WTC11 (cell line): ENCODE measurements at regions not wholly inside any gene's neighbourhood (a gene's known extent, or its start where the extent isn't known, plus 50 kb on each side); places are given as distances from the start of the nearest gene placed in this dataset.
A peak's percentile ranks its signal among the peaks of the same experiment; 100 is the strongest.
"Not testable (repeated sequence)": the region's sequence is repeated elsewhere in the genome, so short reads cannot be mapped to it uniquely, and the experiment has no call there.

Experiments
- ATAC-seq: fragments of 200-7000 bp; cut with Tn5 transposase; 2 replicates; pipeline ENCODE4 v1.10.0; 2021; ENCODE audit warnings: mild to moderate bottlenecking, moderate library complexity
- CTCF ChIA-PET: fragments of 300-600 bp; sonication (Branson Sonifier 250); formaldehyde crosslinking; loops from one replicate; lab custom pipeline; 2021; ENCODE audit warnings: antibody characterized with exemption; lab: Charles Lee
- POLR2A ChIA-PET: fragments of 350-600 bp; sonication (Branson Sonifier 250); formaldehyde crosslinking; loops from one replicate; lab custom pipeline; 2021; ENCODE audit warnings: antibody characterized with exemption; lab: Charles Lee
- DNase-seq: peaks from one replicate; pipeline ENCODE4 v3.0.0; 2021; ENCODE audit warnings: low spot score
- H3K27ac Mint-ChIP-seq: 2 replicates; pipeline ENCODE4 v1.8.0; 2021; ENCODE audit warnings: mixed read lengths
- H3K27me3 Mint-ChIP-seq: 2 replicates; pipeline ENCODE4 v1.8.0; 2021; ENCODE audit warnings: low read depth, mild to moderate bottlenecking, moderate library complexity, mixed read lengths
- H3K36me3 Mint-ChIP-seq: 2 replicates; pipeline ENCODE4 v1.8.0; 2021; ENCODE audit warnings: mixed read lengths
- H3K4me1 Mint-ChIP-seq: 2 replicates; pipeline ENCODE4 v1.8.0; 2022; ENCODE audit warnings: mixed read lengths
- H3K4me3 Mint-ChIP-seq: 2 replicates; pipeline ENCODE4 v1.8.0; 2021; ENCODE audit warnings: mild to moderate bottlenecking, moderate library complexity, mixed read lengths
- H3K9me3 Mint-ChIP-seq: 2 replicates; pipeline ENCODE4 v1.8.0; 2021; ENCODE audit warnings: mixed read lengths
- E2F4 ChIP-seq: sonication (generic); formaldehyde crosslinking; IDR thresholded peaks from 2 replicates; pipeline ENCODE4 v1.8.1; 2022; ENCODE audit warnings: low read depth, mild to moderate bottlenecking, moderate library complexity, missing genetic modification reagents, borderline replicate concordance
- GABPB1 ChIP-seq: sonication (generic); formaldehyde crosslinking; IDR thresholded peaks from 2 replicates; pipeline ENCODE4 v1.8.1; 2023; ENCODE audit warnings: mild to moderate bottlenecking, missing genetic modification reagents
- GRHL2 ChIP-seq: fragments of 250-450 bp; sonication (Bioruptor Pico); IDR thresholded peaks from 2 replicates; pipeline ENCODE4 v1.8.0; 2022; ENCODE audit warnings: mild to moderate bottlenecking, moderate library complexity; ENCODE audit not compliant: insufficient replicate concordance, severe bottlenecking
- IRF1 ChIP-seq: sonication (generic); formaldehyde crosslinking; IDR thresholded peaks from 2 replicates; pipeline ENCODE4 v1.8.0; 2023; ENCODE audit warnings: missing genetic modification reagents
- NR3C1 ChIP-seq: sonication (generic); formaldehyde crosslinking; conservative IDR thresholded peaks from 2 replicates; pipeline ENCODE4 v1.8.1; 2023; ENCODE audit warnings: low read depth, mild to moderate bottlenecking, missing genetic modification reagents
- PRDM15 ChIP-seq: sonication (generic); formaldehyde crosslinking; IDR thresholded peaks from 2 replicates; pipeline ENCODE4 v1.8.0; 2022; ENCODE audit warnings: missing genetic modification reagents
- RORB ChIP-seq: fragments of 250-450 bp; sonication (Bioruptor Pico); IDR thresholded peaks from 2 replicates; pipeline ENCODE4 v1.9.0; 2021; ENCODE audit warnings: mild to moderate bottlenecking
- STAT6 ChIP-seq: sonication (generic); formaldehyde crosslinking; conservative IDR thresholded peaks from 2 replicates; pipeline ENCODE4 v1.8.1; 2023; ENCODE audit warnings: mild to moderate bottlenecking, low read depth, missing genetic modification reagents, moderate library complexity
- ZNF263 ChIP-seq: sonication (generic); formaldehyde crosslinking; IDR thresholded peaks from 2 replicates; pipeline ENCODE4 v1.8.1; 2022; ENCODE audit warnings: low read depth, mild to moderate bottlenecking, moderate library complexity, missing genetic modification reagents
- ZNF281 ChIP-seq: sonication (generic); formaldehyde crosslinking; IDR thresholded peaks from 2 replicates; pipeline ENCODE4 v1.8.0; 2023; ENCODE audit warnings: mild to moderate bottlenecking, missing genetic modification reagents
- ZNF396 ChIP-seq: fragments of 250-450 bp; sonication (Bioruptor Pico); IDR thresholded peaks from 2 replicates; pipeline ENCODE4 v1.8.0; 2021; ENCODE audit warnings: mild to moderate bottlenecking, moderate library complexity, borderline replicate concordance
- ZNF416 ChIP-seq: fragments of 250-450 bp; sonication (Bioruptor Pico); IDR thresholded peaks from 2 replicates; pipeline ENCODE4 v1.9.0; 2021; ENCODE audit warnings: mild to moderate bottlenecking, inconsistent platforms
- ZNF423 ChIP-seq: fragments of 250-450 bp; sonication (Bioruptor Pico); IDR thresholded peaks from 2 replicates; pipeline ENCODE4 v2.1.2; 2022; ENCODE audit warnings: mild to moderate bottlenecking, moderate library complexity

- TF ChIP-seq PRDM15 (CRISPR knock-in tag) = no peak
- TF ChIP-seq STAT6 (CRISPR knock-in tag) = no peak
- TF ChIP-seq E2F4 (CRISPR knock-in tag) = no peak
- no peak for TF ChIP-seq RORB (CRISPR knock-in tag)
- TF ChIP-seq NR3C1 (CRISPR knock-in tag) = no peak
- TF ChIP-seq ZNF396 (CRISPR knock-in tag) = no peak
- no peak for TF ChIP-seq ZNF281 (CRISPR knock-in tag)
- no peak for TF ChIP-seq ZNF416 (CRISPR knock-in tag)
- no peak for TF ChIP-seq GRHL2
- no peak for TF ChIP-seq GABPB1 (CRISPR knock-in tag)
- TF ChIP-seq ZNF263 (CRISPR knock-in tag) = no peak
- TF ChIP-seq IRF1 = no peak
- no peak for TF ChIP-seq ZNF423
These were observed 53.8 kb upstream of the SGIP1 start (continued) for GRCh38 chr1:66480162-66480561.

- ATAC-seq, H3K27ac Mint-ChIP-seq, H3K27me3 Mint-ChIP-seq, POLR2A ChIA-PET, CTCF ChIA-PET, H3K36me3 Mint-ChIP-seq: not testable (repeated sequence)
- Mint-ChIP-seq H3K4me1 (peaks cover 13% of the 10 kb centered on the region), H3K9me3 (peaks cover 16% of the 10 kb centered on the region), H3K4me3 (peak overlapping the region; percentile 49)
- DNase-seq = peak; percentile 51
These were observed 52.7 kb upstream of the SGIP1 start for GRCh38 chr1:66481215-66481614.
